Activated T-cell treated with anti-CD3 and anti-CD28 coated beads, Interleukin-2, amount 50 U/mL, for 4 hours (primary cell): ENCODE measurements at regions not wholly inside any gene's neighbourhood (a gene's known extent, or its start where the extent isn't known, plus 50 kb on each side); places are given as distances from the start of the nearest gene placed in this dataset.

ENCODE experiments used
- ATAC-seq, 2 donors: fragments of 200-7000 bp; cut with Tn5 transposase; one replicate each; pipeline ENCODE4 v1.10.0; 2021
- DNase-seq: peaks from one replicate; pipeline ENCODE4 v3.0.0-alpha.2; 2020
- H3K27me3 Mint-ChIP-seq: one replicate; pipeline ENCODE4 v1.8.0; 2021; ENCODE audit warnings: low read depth, mixed read lengths
- H3K36me3 Mint-ChIP-seq: one replicate; pipeline ENCODE4 v1.8.0; 2022; ENCODE audit warnings: mixed read lengths; ENCODE audit not compliant: insufficient read depth
- H3K4me1 Mint-ChIP-seq: one replicate; pipeline ENCODE4 v1.8.0; 2021; ENCODE audit warnings: low read depth, mixed read lengths
- H3K4me3 Mint-ChIP-seq: one replicate; pipeline ENCODE4 v1.8.0; 2021; ENCODE audit warnings: mild to moderate bottlenecking, moderate library complexity, mixed read lengths
- H3K9me3 Mint-ChIP-seq: one replicate; pipeline ENCODE4 v1.8.0; 2021; ENCODE audit warnings: mixed read lengths

DNA sequence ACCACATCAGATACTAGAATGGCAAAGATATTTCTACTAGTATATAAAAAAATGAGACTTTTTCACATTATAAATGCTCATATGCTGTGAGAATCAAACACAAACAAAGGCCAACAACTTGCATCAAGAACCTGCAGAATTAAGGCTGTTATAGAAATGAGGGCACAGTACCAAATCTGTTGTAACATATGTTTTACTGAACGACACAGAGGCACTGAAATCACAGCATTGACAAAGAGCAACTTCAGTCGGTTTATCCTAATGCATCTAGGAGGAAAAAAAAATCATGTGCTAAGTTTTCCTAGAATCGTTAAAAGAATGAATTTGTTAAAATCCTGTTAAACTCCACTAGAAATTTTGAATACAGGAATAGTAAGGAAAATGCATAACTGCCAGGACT is 617.4 kb upstream of the NETO1 start:
- no peak for DNase-seq
- no peak overlapping the region for H3K4me3 Mint-ChIP-seq
- no peaks in the 10 kb centered on the region for H3K4me1 Mint-ChIP-seq
- H3K9me3 Mint-ChIP-seq: peaks cover 10% of the 10 kb centered on the region
- H3K27me3 Mint-ChIP-seq: no peaks in the 10 kb centered on the region
- H3K36me3 Mint-ChIP-seq: no peaks in the 10 kb centered on the region
- no peak for ATAC-seq

DNA sequence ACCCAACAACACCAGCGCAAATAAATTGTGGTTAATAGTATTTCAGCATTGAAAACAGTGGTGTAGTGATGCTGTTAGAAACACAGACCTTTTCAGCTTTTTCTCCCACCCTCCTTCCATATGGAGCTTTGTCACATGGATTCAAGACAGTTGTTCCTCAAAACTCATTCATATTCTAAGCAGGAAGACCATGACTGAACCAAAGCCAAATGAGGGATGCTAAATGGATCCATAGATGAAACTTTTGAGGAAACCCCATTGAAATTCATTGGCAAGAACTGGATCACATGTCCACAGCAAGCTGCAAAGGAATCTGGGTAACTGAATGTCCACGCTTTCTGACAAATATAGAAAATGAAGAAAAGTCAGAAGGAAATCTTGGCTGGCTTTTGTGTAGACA is 615.1 kb upstream of the NETO1 start:
- H3K27me3 Mint-ChIP-seq: no peaks in the 10 kb centered on the region
- DNase-seq (no peak), ATAC-seq (no peak)
- H3K4me3 Mint-ChIP-seq: no peak overlapping the region
- H3K4me1 Mint-ChIP-seq: no peaks in the 10 kb centered on the region
- peaks cover 7% of the 10 kb centered on the region for H3K9me3 Mint-ChIP-seq
- no peaks in the 10 kb centered on the region for H3K36me3 Mint-ChIP-seq

DNA sequence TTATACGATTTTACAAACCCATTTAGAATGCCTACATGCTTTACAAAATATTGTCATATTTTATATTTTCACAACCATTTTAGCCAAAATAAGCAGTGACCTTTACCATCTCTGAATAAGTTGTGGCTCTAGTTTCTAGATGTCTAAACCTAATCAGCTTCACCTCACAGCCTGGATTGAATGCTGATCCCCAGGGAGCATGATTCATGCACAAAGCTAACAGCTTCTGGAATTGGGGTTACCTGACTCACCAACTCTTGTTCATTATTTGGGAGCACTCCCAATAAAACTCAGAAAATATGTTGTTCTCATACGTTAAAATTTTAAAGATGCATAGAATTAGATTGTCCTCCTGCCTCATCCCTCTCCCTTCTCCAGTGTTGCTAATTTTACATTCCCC is 611.7 kb upstream of the NETO1 start:
- Mint-ChIP-seq H3K4me1 (no peaks in the 10 kb centered on the region), H3K9me3 (peaks cover 4% of the 10 kb centered on the region), H3K36me3 (no peaks in the 10 kb centered on the region), H3K4me3 (no peak overlapping the region), H3K27me3 (no peaks in the 10 kb centered on the region)
- ATAC-seq (no peak), DNase-seq (no peak)

DNA sequence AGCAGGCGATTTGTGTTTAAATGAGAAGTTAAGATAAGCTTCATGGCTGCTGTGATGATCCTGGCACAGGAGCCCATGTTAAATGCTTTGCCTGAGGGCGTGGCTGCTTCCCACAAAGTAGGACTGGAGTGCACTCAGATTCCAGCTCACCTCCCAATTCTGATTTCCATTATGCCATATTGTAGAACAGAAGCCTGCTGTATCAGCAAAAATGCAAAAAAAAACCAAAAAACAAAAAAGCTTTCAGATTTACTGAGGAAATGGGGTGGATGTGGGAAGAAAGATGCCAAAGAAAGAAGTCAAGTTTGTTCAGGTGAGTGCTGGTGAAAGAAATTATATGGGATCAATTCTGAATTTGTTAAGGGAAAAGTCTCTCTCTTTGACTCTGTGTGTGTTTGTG is 610.4 kb upstream of the NETO1 start:
- no peaks in the 10 kb centered on the region for H3K4me1 Mint-ChIP-seq
- H3K9me3 Mint-ChIP-seq: peaks cover 4% of the 10 kb centered on the region
- H3K27me3 Mint-ChIP-seq: no peaks in the 10 kb centered on the region
- ATAC-seq (no peak), DNase-seq (no peak)
- no peaks in the 10 kb centered on the region for H3K36me3 Mint-ChIP-seq
- H3K4me3 Mint-ChIP-seq: no peak overlapping the region

GRCh38 chr18:73476031-73476430 is 608.2 kb upstream of the NETO1 start:
- DNase-seq (no peak), ATAC-seq (no peak)
- H3K27me3 Mint-ChIP-seq: no peaks in the 10 kb centered on the region
- H3K36me3 Mint-ChIP-seq: no peaks in the 10 kb centered on the region
- H3K9me3 Mint-ChIP-seq: peaks cover 10% of the 10 kb centered on the region
- no peaks in the 10 kb centered on the region for H3K4me1 Mint-ChIP-seq
- H3K4me3 Mint-ChIP-seq: no peak overlapping the region

GRCh38 chr18:73462092-73462491 is 594.3 kb upstream of the NETO1 start:
- Mint-ChIP-seq H3K36me3 (no peaks in the 10 kb centered on the region), H3K4me1 (no peaks in the 10 kb centered on the region), H3K9me3 (peaks cover 4% of the 10 kb centered on the region), H3K27me3 (no peaks in the 10 kb centered on the region), H3K4me3 (no peak overlapping the region)
- no peak for DNase-seq
- ATAC-seq: no peak

DNA sequence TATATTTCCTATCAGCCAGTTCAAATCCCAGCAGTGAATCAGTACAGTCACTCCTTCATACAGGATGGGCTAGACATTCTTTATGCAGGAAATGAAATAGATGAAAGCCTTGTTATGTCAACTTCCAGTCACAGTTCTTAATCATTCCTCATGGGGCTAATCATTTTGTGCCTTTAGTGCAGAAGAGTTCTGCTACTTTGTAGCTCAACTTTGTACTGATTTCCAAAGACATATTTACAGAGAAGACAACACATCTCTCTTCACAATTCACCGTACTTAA is 593.9 kb upstream of the NETO1 start:
- DNase-seq (no peak), ATAC-seq (no peak)
- Mint-ChIP-seq H3K4me3 (no peak overlapping the region), H3K4me1 (no peaks in the 10 kb centered on the region), H3K9me3 (peaks cover 3% of the 10 kb centered on the region), H3K27me3 (no peaks in the 10 kb centered on the region), H3K36me3 (no peaks in the 10 kb centered on the region)

DNA sequence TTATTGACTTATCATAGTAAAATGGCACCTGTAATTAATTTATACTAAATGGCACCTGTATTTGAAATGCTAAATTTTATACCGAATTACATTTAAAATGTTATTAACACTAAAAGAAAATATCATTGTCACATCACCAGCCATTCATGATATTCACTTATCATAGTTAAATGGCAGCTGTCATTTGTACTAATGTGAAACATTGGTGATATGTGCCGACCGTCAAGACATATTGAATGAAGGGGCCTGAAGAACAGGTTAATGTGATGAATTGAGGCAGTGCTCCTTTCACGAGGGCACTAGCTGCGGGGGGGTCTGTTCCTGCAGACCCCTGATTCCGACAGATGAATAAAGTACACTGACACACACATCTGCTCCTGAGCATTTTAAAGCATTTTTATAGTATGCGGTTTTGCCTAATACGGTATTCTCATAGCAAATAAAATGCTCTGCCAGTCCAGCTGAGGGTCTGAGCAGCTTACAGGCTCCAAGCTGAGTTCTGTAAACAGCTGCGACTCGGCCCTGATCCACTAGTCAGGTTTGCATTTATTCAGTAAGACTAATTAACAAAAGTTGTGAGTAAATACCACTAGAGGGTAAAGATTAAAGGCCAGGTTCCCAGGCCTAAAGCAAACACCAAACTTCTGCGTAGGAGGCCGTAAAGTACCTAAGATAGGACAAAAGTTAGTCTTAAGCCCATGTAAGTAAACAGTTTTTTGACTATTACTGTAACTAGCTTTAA is 593.4 kb upstream of the NETO1 start:
- Mint-ChIP-seq H3K4me1 (no peaks in the 10 kb centered on the region), H3K36me3 (no peaks in the 10 kb centered on the region), H3K27me3 (no peaks in the 10 kb centered on the region), H3K9me3 (no peaks in the 10 kb centered on the region), H3K4me3 (no peak overlapping the region)
- ATAC-seq (no peak), DNase-seq (no peak)

- ATAC-seq: no peak
Observed at GRCh38 chr18:73458186-73458964, 590.6 kb upstream of the NETO1 start.

DNA sequence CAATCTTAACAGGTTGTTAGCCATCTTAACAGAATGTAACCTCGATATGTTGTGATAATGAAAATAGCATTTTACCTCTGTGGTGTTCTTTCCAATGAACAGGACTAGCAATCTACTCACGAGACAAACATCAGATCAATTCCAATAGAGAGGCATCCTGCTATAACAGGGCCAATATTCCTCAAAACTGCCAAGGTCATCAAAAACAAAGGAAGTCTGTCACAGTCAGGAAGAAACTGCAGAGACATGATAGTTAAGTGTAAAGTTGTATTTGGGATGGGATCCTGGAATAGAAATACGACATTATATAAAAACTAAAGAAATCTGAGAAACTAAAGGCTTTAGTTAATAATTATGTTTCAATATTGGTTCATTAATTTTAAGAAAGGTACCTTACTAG is 588.9 kb upstream of the NETO1 start:
- H3K36me3 Mint-ChIP-seq: no peaks in the 10 kb centered on the region
- no peaks in the 10 kb centered on the region for H3K27me3 Mint-ChIP-seq
- H3K9me3 Mint-ChIP-seq: peaks cover 3% of the 10 kb centered on the region
- no peak for DNase-seq
- ATAC-seq: no peak
- no peaks in the 10 kb centered on the region for H3K4me1 Mint-ChIP-seq
- H3K4me3 Mint-ChIP-seq: no peak overlapping the region

More at GRCh38 chr18:73458186-73458964, 590.6 kb upstream of the NETO1 start:
- Mint-ChIP-seq H3K4me3 (no peak overlapping the region), H3K4me1 (no peaks in the 10 kb centered on the region), H3K9me3 (peaks cover 3% of the 10 kb centered on the region), H3K27me3 (no peaks in the 10 kb centered on the region), H3K36me3 (no peaks in the 10 kb centered on the region)
- no peak for DNase-seq

GRCh38 chr18:73452866-73453265 is 585.1 kb upstream of the NETO1 start:
- no peak for DNase-seq
- Mint-ChIP-seq H3K36me3 (no peaks in the 10 kb centered on the region), H3K27me3 (no peaks in the 10 kb centered on the region), H3K9me3 (peaks cover 14% of the 10 kb centered on the region), H3K4me3 (no peak overlapping the region), H3K4me1 (no peaks in the 10 kb centered on the region)
- ATAC-seq: no peak

DNA sequence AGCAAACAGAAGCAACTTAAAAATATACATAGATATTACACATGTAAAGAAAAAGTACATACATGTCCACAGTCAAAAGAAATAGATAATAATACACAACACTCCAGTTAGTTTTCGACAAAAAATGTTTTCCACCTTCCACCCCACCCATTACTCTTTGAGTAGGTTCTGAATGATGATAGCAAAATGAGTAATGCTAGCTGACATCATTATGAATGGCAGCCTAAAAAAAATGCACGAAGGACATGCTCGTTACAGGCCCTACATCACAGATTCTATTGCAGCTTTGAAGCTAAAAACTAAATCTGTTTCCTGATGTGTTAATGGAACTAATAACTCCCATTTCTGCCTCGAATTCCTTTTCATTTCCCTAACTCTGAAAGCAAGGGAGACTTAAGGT is 578.7 kb upstream of the NETO1 start:
- Mint-ChIP-seq H3K4me1 (no peaks in the 10 kb centered on the region), H3K27me3 (no peaks in the 10 kb centered on the region)

DNA sequence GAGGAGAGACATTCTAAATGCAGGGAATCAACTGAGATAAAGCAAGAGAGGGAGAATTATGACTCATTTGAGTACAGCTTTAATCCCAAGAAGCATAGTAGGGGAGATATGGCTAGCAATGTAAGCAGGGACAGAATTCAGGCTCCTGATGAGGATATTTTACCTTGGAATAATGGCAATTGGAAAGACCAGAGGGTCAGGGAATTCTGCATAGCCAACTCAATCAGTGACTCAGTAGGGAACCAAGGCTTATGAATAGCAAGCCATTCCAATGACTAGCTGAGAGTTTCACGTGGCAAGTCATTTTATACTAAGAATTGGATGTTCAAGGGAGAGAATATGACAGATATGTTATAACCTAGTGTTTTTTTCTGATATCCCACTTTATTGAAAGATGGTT is 563.8 kb upstream of the NETO1 start:
- peaks cover 23% of the 10 kb centered on the region for H3K9me3 Mint-ChIP-seq
- DNase-seq: no peak
- no peak overlapping the region for H3K4me3 Mint-ChIP-seq
- no peaks in the 10 kb centered on the region for H3K36me3 Mint-ChIP-seq
- no peak for ATAC-seq
- no peaks in the 10 kb centered on the region for H3K4me1 Mint-ChIP-seq
- H3K27me3 Mint-ChIP-seq: no peaks in the 10 kb centered on the region

More for the DNA sequence above, 578.7 kb upstream of the NETO1 start:
- Mint-ChIP-seq H3K9me3 (peaks cover 16% of the 10 kb centered on the region), H3K4me3 (no peak overlapping the region), H3K36me3 (no peaks in the 10 kb centered on the region)
- no peak for DNase-seq
- no peak for ATAC-seq

DNA sequence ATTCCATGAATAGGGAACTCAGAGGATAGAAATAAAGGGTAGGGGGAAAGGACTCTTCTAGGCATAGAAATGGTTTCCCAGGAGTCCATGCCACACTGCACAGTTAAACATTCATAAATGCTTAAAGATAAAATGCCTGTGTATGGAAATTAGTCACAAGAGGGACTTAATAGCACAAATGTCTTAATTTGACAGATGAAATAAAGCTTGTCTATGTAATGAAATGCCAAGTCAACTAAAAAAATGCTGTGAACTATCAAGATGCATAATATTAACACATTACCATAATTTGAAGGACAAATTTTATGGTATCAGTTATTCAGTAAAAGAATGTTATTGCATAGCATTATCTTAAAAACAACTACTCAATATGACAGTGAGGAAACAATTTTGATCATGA is 553.2 kb upstream of the NETO1 start:
- H3K27me3 Mint-ChIP-seq: no peaks in the 10 kb centered on the region
- DNase-seq: no peak
- no peak overlapping the region for H3K4me3 Mint-ChIP-seq
- H3K4me1 Mint-ChIP-seq: no peaks in the 10 kb centered on the region
- H3K9me3 Mint-ChIP-seq: peaks cover 8% of the 10 kb centered on the region
- no peaks in the 10 kb centered on the region for H3K36me3 Mint-ChIP-seq
- no peak for ATAC-seq

DNA sequence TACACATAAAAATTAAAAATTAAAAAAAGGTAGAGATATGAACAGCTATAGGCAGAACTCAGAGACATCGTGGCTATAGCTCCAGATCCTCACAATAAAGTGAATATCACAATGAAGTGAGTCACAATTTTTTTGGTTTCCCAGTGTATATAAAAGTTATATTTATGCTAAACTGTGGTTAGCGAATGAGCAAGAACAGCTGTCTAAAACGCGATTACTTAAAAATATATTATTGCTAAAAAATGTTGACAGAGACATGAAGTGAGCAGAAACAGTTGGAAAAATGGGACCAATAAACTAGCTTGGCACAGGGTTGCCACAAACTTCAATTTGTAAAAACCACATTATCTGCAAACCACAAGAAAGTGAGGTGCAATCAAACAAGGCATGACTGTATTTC is 551.7 kb upstream of the NETO1 start:
- Mint-ChIP-seq H3K36me3 (no peaks in the 10 kb centered on the region), H3K4me1 (no peaks in the 10 kb centered on the region), H3K9me3 (peaks cover 4% of the 10 kb centered on the region), H3K27me3 (no peaks in the 10 kb centered on the region), H3K4me3 (no peak overlapping the region)
- DNase-seq: no peak
- ATAC-seq: no peak
